CD4-positive, alpha-beta T cell treated with Interferon alpha-2 for 1 hour (primary cell): ENCODE measurements at regions not wholly inside any gene's neighbourhood (a gene's known extent, or its start where the extent isn't known, plus 50 kb on each side); places are given as distances from the start of the nearest gene placed in this dataset.

Experiments used
- DNase-seq, 2 donors: peaks; one replicate each; pipeline ENCODE4 v3.0.0-alpha.2; 2020 to 2022

GRCh38 chr10:3858051-3858845 is 73.2 kb upstream of the KLF6 start:
- DNase-seq = no peak

GRCh38 chr10:3857318-3857717 is 72.3 kb upstream of the KLF6 start:
- no peak for DNase-seq

DNA sequence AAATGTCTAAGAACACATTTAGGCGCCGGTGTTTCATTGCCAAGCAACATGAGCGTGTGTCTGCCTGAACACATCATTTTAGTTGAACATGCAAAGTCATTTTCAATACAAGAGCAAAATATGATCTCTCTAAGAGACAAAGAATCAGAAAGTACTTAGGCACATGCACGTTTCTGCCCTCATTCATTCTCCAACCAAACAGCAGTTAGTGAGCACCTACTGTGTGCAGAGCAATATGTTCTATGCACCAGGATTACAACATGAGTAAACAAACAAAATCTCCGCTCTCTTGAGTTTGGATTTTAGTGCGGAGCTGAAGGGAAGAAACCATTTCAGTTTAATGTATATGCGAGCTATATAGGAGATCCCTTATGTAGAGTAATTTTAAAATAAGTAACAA is 71.6 kb upstream of the KLF6 start:
- no peak for DNase-seq

DNA sequence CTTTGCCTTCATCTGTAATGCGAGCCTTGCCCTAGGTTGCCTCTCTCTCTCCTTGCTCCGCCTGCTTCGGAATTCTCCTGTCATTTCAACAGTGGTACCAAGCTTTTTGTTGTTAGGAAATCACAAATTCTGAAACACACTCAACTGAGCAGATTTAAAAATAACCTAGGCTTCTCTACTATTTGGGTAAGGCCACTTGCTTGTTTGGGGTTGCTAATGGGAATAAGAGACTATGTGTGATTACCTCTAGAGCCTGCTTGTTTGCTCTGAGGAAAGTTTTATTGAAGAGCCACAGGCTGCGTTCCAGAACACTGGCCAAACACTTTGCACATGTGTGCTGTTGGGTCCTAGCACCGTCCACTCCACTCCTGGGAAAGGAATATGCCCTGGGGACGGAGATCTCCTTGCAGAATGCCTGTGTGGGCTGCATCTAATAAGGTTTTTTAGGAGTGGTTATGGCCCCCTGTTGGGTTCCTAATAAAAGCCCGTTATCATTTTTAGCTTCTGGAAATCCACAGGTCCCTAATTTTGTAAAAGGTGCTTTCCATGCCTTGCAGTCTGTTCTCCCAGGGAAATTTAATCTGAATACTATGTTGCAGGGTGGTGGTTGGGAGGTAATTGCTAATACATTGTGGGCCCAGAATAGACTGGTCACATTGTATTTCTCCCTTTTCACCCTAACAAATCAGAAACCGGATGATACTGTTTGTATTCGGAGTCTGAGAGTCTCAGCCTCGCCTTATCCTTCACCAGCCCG is 68.7 kb upstream of the KLF6 start:
- no peak for DNase-seq

DNA sequence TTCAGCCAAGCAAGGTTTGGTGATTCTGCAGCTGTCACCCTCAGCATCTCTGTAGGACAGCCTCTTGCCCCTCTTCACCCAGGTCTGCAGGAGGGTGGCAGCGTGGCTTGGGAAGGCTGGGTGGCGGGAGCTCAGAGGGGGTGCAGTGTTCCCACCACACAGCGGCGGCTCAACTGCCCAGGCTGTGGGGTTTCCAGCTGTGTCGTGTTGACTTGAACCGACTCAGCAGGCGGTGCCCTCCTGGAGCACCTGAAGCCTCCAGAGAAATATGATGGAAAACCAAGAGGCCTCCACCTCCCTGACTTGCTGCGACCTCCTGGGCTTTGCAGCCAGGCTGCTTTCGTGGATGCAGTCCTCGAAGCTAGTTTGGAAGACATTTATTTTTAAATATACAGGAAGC is 68.0 kb upstream of the KLF6 start:
- no peak for DNase-seq

DNA sequence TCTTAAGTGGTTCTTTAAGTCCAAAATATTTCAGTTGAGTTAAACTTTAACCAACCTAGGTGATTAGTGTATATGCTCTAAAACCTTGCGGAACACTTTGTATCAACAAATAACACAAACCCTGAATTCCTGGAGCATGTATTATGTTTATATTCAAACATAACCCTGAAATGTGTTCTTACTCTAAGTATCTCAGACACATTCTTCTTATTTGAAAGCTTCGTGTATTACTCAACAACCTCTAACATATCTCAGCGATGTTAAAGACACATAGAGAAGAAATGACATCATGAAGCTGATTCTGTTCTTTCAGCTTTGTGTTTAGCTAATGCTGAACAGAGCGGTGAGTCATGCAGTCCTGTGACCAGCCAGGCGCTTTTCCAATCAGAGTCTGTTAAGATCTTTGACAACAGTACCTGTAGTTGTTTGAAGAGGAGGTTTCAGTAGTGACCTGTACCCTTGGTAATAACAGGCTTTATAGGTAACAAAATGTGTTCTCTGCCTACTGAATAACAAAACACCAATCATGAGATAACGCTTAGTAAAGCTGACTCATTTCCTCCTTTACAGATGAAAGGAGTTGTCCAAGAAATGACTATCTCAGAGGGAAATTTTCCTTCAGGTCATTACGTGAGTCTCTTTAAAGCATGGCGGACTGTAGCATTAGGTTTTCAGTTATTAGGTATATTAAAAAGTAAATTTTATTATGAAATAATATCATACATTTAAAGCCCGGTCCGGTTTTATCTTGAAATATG is 67.3 kb upstream of the KLF6 start:
- peak; percentile 79 to 90 for DNase-seq

DNA sequence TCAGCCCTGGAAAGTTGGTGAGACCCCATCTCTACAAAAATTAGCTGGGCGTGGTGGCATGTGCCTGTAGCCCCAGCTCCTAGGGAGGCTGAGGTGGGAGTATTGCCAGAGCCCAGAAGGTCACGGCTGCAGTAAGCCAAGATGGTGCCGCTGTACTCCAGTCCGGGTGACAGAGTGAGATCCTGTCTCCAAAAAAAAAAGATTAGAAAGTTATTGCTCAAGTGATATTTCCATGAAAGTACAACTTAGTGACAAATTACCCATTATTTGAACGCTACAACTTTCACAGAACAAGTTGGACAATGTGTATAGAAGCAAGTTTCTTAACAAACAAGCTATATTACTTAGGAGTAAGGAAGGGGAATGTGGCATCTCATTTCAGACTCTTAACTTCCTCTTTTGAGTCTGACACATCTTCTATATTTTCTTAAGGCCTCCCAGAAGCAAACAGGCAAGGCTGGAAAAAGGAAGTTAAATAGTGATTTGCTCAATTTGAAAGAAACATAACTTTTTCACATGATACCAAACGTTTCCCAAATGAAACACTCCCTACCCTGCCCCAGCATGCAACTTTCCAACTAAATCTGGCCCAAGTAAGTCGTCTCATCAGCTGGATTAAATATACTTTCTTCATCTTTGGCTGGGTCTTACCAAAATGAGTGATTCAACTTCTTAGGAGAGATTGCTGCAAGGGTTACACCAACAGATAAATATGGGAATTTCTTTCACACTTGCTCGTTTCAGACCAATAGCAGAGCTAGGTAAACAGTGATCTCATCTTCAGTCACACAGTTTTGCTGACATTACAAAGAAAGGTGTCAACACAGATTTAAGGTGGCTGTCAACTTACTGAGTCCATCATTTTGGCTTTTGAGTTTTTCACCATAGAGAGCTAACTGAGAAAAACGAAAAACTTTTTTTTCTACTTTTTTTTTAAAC is 66.3 kb upstream of the KLF6 start:
- peak; percentile 49 to 55 for DNase-seq

GRCh38 chr10:3848775-3849635 is 64.0 kb upstream of the KLF6 start:
- DNase-seq = no peak

GRCh38 chr10:3848005-3848774 is 63.2 kb upstream of the KLF6 start:
- no peak for DNase-seq

- no peak for DNase-seq
Observed at GRCh38 chr10:3846736-3847135, 61.7 kb upstream of the KLF6 start.

DNA sequence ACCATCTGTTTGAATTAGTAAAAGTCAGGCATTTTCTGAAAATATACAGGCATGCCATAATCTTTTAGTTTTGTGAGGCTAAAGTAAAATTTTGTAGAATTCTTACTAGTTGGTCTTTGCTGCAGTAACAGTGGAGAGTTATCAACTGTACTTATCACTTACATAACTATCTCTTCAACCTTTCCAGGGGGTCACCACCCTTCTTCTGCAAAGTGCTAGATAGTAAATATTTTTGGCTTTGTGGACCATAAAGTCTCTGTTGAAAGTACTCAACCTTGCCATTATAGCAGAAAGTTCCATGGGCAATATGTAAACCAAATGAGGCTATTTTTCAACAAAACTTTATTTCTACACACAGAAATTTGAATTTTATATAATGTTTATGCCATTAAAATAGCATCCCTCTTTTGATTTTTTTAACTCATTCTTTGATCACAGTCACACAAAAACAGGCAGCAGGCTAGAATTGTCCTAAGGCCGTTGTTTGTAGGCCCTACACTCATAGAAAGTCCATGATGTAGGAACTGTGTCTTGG is 59.5 kb upstream of the KLF6 start:
- no peak for DNase-seq

GRCh38 chr10:3838460-3839437 is 53.7 kb upstream of the KLF6 start:
- DNase-seq = no peak

GRCh38 chr10:3837647-3838459 is 52.8 kb upstream of the KLF6 start:
- DNase-seq = no peak

DNA sequence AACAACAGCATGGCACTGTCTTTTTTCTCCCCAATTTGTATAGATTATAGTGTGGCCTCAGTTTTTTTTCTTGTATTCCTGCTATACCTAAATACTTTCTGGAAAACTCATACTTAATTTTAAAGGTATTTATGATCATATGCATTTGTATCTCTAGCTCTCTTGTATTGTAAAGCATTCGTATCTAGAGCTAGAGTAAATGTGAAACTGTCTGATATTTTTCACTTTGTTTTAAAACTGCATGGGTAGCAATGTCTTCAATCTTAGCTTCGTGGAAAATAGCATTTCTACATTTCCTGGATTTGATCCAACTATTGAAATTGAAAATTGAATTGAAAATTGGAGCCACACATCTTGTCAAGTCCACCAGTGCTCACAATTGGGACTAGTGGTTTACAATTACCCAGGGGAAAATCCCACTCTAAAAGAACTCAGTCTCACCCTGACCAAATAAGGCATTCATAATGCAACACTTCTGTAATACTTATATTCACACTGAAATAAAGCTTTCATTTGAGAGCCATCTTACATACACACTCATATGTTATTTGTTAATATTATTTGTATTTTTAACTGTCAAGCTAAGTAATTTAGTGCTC is 51.3 kb upstream of the KLF6 start:
- DNase-seq = peak in 1 of 2 donors; percentile 50

- peak; percentile 34 to 50 for DNase-seq
Observed at GRCh38 chr10:3835770-3836169, 50.8 kb upstream of the KLF6 start.

- no peak for DNase-seq
Observed at GRCh38 chr10:3834947-3835346, 49.9 kb upstream of the KLF6 start.
